ENCODE measurements at regions not wholly inside any gene's neighbourhood (a gene's known extent, or its start where the extent isn't known, plus 50 kb on each side); places are given as distances from the start of the nearest gene placed in this dataset.

- no peak for ATAC-seq
- no peak overlapping the region for H3K27ac ChIP-seq
- TF ChIP-seq POLR2A (IDR thresholded peaks at IDR 0.05): no peak
- no peak for TF ChIP-seq CTCF (IDR thresholded peaks at IDR 0.05)
- 47 to 54% methylated on average over 3 of the region's 3 CpGs for WGBS, 2 donors
- intact Hi-C loops (cut with DNase I): no loop called here
- no peaks in the 10 kb centered on the region for H3K4me1 ChIP-seq
- H3K4me3 ChIP-seq: no peak overlapping the region
- no peaks in the 10 kb centered on the region for H3K27me3 ChIP-seq
- H3K36me3 ChIP-seq (replicated peaks in 1 of 2; ENCODE audit: insufficient read depth in 1 of 2, low read depth in 2 of 2): no peaks in the 10 kb centered on the region
- H3K9me3 ChIP-seq: no peaks in the 10 kb centered on the region
- no peak for DNase-seq
Observed at GRCh38 chr2:196533772-196534397, 105.6 kb upstream of the CCDC150 start.

- H3K27ac ChIP-seq: no peak overlapping the region
- no peaks in the 10 kb centered on the region for H3K9me3 ChIP-seq
- ATAC-seq: no peak
- H3K27me3 ChIP-seq: no peaks in the 10 kb centered on the region
- intact Hi-C loops (cut with DNase I): no loop called here
- H3K36me3 ChIP-seq (replicated peaks in 1 of 2; ENCODE audit: insufficient read depth in 1 of 2, low read depth in 2 of 2): no peaks in the 10 kb centered on the region
- H3K4me1 ChIP-seq: no peaks in the 10 kb centered on the region
- TF ChIP-seq POLR2A (IDR thresholded peaks at IDR 0.05) (no peak), CTCF (IDR thresholded peaks at IDR 0.05) (no peak)
- WGBS, 2 donors: 54 to 57% methylated on average over 5 of the region's 5 CpGs
- H3K4me3 ChIP-seq: no peak overlapping the region
- DNase-seq: no peak
Observed at GRCh38 chr2:196534495-196534894, 105.0 kb upstream of the CCDC150 start.

- no peaks in the 10 kb centered on the region for H3K9me3 ChIP-seq
- TF ChIP-seq POLR2A (IDR thresholded peaks at IDR 0.05) (no peak), CTCF (IDR thresholded peaks at IDR 0.05) (no peak)
- H3K27me3 ChIP-seq: no peaks in the 10 kb centered on the region
- no peak overlapping the region for H3K4me3 ChIP-seq
- H3K4me1 ChIP-seq: no peaks in the 10 kb centered on the region
- no peaks in the 10 kb centered on the region for H3K36me3 ChIP-seq (replicated peaks in 1 of 2; ENCODE audit: insufficient read depth in 1 of 2, low read depth in 2 of 2)
- intact Hi-C loops (cut with DNase I): no loop called here
- ATAC-seq: no peak
- no peak overlapping the region for H3K27ac ChIP-seq
- no peak for DNase-seq
- 68 to 74% methylated on average over 3 of the region's 3 CpGs for WGBS, 2 donors
Observed at GRCh38 chr2:196535061-196535460, 104.5 kb upstream of the CCDC150 start.

GRCh38 chr2:196535742-196536141 lies 103.8 kb upstream of the CCDC150 start:
- TF ChIP-seq POLR2A (IDR thresholded peaks at IDR 0.05): no peak
- no peak for TF ChIP-seq CTCF (IDR thresholded peaks at IDR 0.05)
- Histone ChIP-seq H3K4me3 (no peak overlapping the region), H3K9me3 (no peaks in the 10 kb centered on the region), H3K4me1 (no peaks in the 10 kb centered on the region), H3K27me3 (no peaks in the 10 kb centered on the region), H3K36me3 (replicated peaks in 1 of 2; ENCODE audit: insufficient read depth in 1 of 2, low read depth in 2 of 2) (no peaks in the 10 kb centered on the region), H3K27ac (no peak overlapping the region)
- WGBS, 2 donors: 10 to 11% methylated on average over 1 of the region's 1 CpG
- intact Hi-C loops (cut with DNase I): no loop called here
- ATAC-seq (no peak), DNase-seq (no peak)

GRCh38 chr2:196537311-196537710 lies 102.2 kb upstream of the CCDC150 start:
- Histone ChIP-seq H3K4me1 (no peaks in the 10 kb centered on the region), H3K27me3 (no peaks in the 10 kb centered on the region), H3K27ac (no peak overlapping the region), H3K4me3 (no peak overlapping the region), H3K36me3 (replicated peaks in 1 of 2; ENCODE audit: insufficient read depth in 1 of 2, low read depth in 2 of 2) (no peaks in the 10 kb centered on the region), H3K9me3 (no peaks in the 10 kb centered on the region)
- no peak for TF ChIP-seq CTCF (IDR thresholded peaks at IDR 0.05)
- TF ChIP-seq POLR2A (IDR thresholded peaks at IDR 0.05): no peak
- no peak for DNase-seq
- intact Hi-C loops (cut with DNase I): no loop called here
- 73 to 76% methylated on average over 8 of the region's 8 CpGs for WGBS, 2 donors
- no peak for ATAC-seq
